ENCODE measurements at regions not wholly inside any gene's neighbourhood (a gene's known extent, or its start where the extent isn't known, plus 50 kb on each side); places are given as distances from the start of the nearest gene placed in this dataset.

GRCh38 chr7:69504733-69505420 lies 93.4 kb upstream of the AUTS2 start:
- ChIA-PET CTCF (interaction anchor here (1.1 kb wide), 1 partner anchor 14 kb away, joined by 3 read pairs; no protein-coding TSS in a partner anchor), POLR2A (no interaction called here)
- Histone ChIP-seq H3K27ac (ENCODE audit: insufficient read depth in 1 of 2, low read depth in 1 of 2, low read length in 2 of 2, poor library complexity in 1 of 2, severe bottlenecking in 2 of 2) (no peak overlapping the region), H3K9me3 (ENCODE audit: control extremely low read depth in 1 of 5, control insufficient read depth in 4 of 5, insufficient read depth in 2 of 5, low read depth in 1 of 5, low read length in 4 of 5) (peaks cover 0 to 3% (median 0%) of the 10 kb centered on the region in 5 experiments), H3K27me3 (replicated peaks in 2 of 5; ENCODE audit: control insufficient read depth in 4 of 5, insufficient read depth in 5 of 5, low read length in 4 of 5) (no peaks in the 10 kb centered on the region), H3K4me3 (ENCODE audit: control insufficient read depth in 1 of 7, extremely low read depth in 1 of 7, insufficient read depth in 4 of 7, low read depth in 2 of 7, low read length in 6 of 7) (no peak overlapping the region), H3K4me1 (ENCODE audit: control extremely low read depth in 1 of 4, control insufficient read depth in 4 of 4, insufficient read depth in 4 of 4, low read length in 3 of 4) (peaks cover 0 to 7% (median 0%) of the 10 kb centered on the region in 4 experiments), H3K36me3 (ENCODE audit: control insufficient read depth in 4 of 4, insufficient read depth in 4 of 4, low read length in 3 of 4) (no peaks in the 10 kb centered on the region)
- peak in 1 of 3 donors; percentile 16 for DNase-seq
- 50% methylated on average over 8 of the region's 8 CpGs for WGBS (ENCODE audit: insufficient coverage)

- POLR2A ChIA-PET: no interaction called here
- Histone ChIP-seq H3K4me3 (ENCODE audit: control insufficient read depth in 1 of 7, extremely low read depth in 1 of 7, insufficient read depth in 4 of 7, low read depth in 2 of 7, low read length in 6 of 7) (no peak overlapping the region), H3K27ac (ENCODE audit: insufficient read depth in 1 of 2, low read depth in 1 of 2, low read length in 2 of 2, poor library complexity in 1 of 2, severe bottlenecking in 2 of 2) (no peak overlapping the region), H3K36me3 (ENCODE audit: control insufficient read depth in 4 of 4, insufficient read depth in 4 of 4, low read length in 3 of 4) (no peaks in the 10 kb centered on the region), H3K27me3 (replicated peaks in 2 of 5; ENCODE audit: control insufficient read depth in 4 of 5, insufficient read depth in 5 of 5, low read length in 4 of 5) (no peaks in the 10 kb centered on the region), H3K4me1 (ENCODE audit: control extremely low read depth in 1 of 4, control insufficient read depth in 4 of 4, insufficient read depth in 4 of 4, low read length in 3 of 4) (peaks cover 0 to 7% (median 0%) of the 10 kb centered on the region in 4 experiments), H3K9me3 (ENCODE audit: control extremely low read depth in 1 of 5, control insufficient read depth in 4 of 5, insufficient read depth in 2 of 5, low read depth in 1 of 5, low read length in 4 of 5) (peaks cover 0 to 3% (median 0%) of the 10 kb centered on the region in 5 experiments)
- WGBS (ENCODE audit: insufficient coverage): 100% methylated on average over 2 of the region's 2 CpGs
- DNase-seq: no peak
- CTCF ChIA-PET: interaction anchor here (1.3 kb wide), 1 partner anchor 12 kb away, joined by 3 read pairs; no protein-coding TSS in a partner anchor
Measured at GRCh38 chr7:69508736-69509135, 89.5 kb upstream of the AUTS2 start.

GRCh38 chr7:69510114-69510513 lies 88.2 kb upstream of the AUTS2 start:
- H3K27ac ChIP-seq (ENCODE audit: insufficient read depth in 1 of 2, low read depth in 1 of 2, low read length in 2 of 2, poor library complexity in 1 of 2, severe bottlenecking in 2 of 2): no peak overlapping the region
- peaks cover 0 to 3% (median 0%) of the 10 kb centered on the region in 5 experiments for H3K9me3 ChIP-seq (ENCODE audit: control extremely low read depth in 1 of 5, control insufficient read depth in 4 of 5, insufficient read depth in 2 of 5, low read depth in 1 of 5, low read length in 4 of 5)
- H3K4me3 ChIP-seq (ENCODE audit: control insufficient read depth in 1 of 7, extremely low read depth in 1 of 7, insufficient read depth in 4 of 7, low read depth in 2 of 7, low read length in 6 of 7): no peak overlapping the region
- WGBS (ENCODE audit: insufficient coverage): 96% methylated on average over 4 of the region's 4 CpGs
- H3K36me3 ChIP-seq (ENCODE audit: control insufficient read depth in 4 of 4, insufficient read depth in 4 of 4, low read length in 3 of 4): no peaks in the 10 kb centered on the region
- no peaks in the 10 kb centered on the region for H3K27me3 ChIP-seq (replicated peaks in 2 of 5; ENCODE audit: control insufficient read depth in 4 of 5, insufficient read depth in 5 of 5, low read length in 4 of 5)
- CTCF ChIA-PET: interaction anchor here (0.5 to 1.3 kb wide), 4 partner anchors 9 to 47 kb away, joined by 3 to 4 read pairs (median 3); no protein-coding TSS in a partner anchor
- peaks cover 0 to under 1% (median 0%) of the 10 kb centered on the region in 4 experiments for H3K4me1 ChIP-seq (ENCODE audit: control extremely low read depth in 1 of 4, control insufficient read depth in 4 of 4, insufficient read depth in 4 of 4, low read length in 3 of 4)
- DNase-seq: no peak
- POLR2A ChIA-PET: no interaction called here

- CTCF ChIA-PET: no interaction called here
- H3K4me3 ChIP-seq (ENCODE audit: control insufficient read depth in 1 of 7, extremely low read depth in 1 of 7, insufficient read depth in 4 of 7, low read depth in 2 of 7, low read length in 6 of 7): no peak overlapping the region
- no peaks in the 10 kb centered on the region for H3K27me3 ChIP-seq (replicated peaks in 2 of 5; ENCODE audit: control insufficient read depth in 4 of 5, insufficient read depth in 5 of 5, low read length in 4 of 5)
- 100% methylated on average over 1 of the region's 6 CpGs for WGBS (ENCODE audit: insufficient coverage)
- no peaks in the 10 kb centered on the region for H3K36me3 ChIP-seq (ENCODE audit: control insufficient read depth in 4 of 4, insufficient read depth in 4 of 4, low read length in 3 of 4)
- peak in 1 of 3 donors; percentile 8 for DNase-seq
- H3K9me3 ChIP-seq (ENCODE audit: control extremely low read depth in 1 of 5, control insufficient read depth in 4 of 5, insufficient read depth in 2 of 5, low read depth in 1 of 5, low read length in 4 of 5): no peaks in the 10 kb centered on the region
- POLR2A ChIA-PET: interaction anchor here (0.6 kb wide), 1 partner anchor 22 kb away, joined by 6 read pairs; no protein-coding TSS in a partner anchor
- H3K27ac ChIP-seq (ENCODE audit: insufficient read depth in 1 of 2, low read depth in 1 of 2, low read length in 2 of 2, poor library complexity in 1 of 2, severe bottlenecking in 2 of 2): no peak overlapping the region
- H3K4me1 ChIP-seq (ENCODE audit: control extremely low read depth in 1 of 4, control insufficient read depth in 4 of 4, insufficient read depth in 4 of 4, low read length in 3 of 4): peaks cover 4 to 12% (median 6%) of the 10 kb centered on the region in 4 experiments
Measured at GRCh38 chr7:69515495-69516212, 82.6 kb upstream of the AUTS2 start.

- WGBS (ENCODE audit: insufficient coverage): 60% methylated on average over 6 of the region's 9 CpGs
- H3K27ac ChIP-seq (ENCODE audit: insufficient read depth in 1 of 2, low read depth in 1 of 2, low read length in 2 of 2, poor library complexity in 1 of 2, severe bottlenecking in 2 of 2): no peak overlapping the region
- H3K4me3 ChIP-seq (ENCODE audit: control insufficient read depth in 1 of 7, extremely low read depth in 1 of 7, insufficient read depth in 4 of 7, low read depth in 2 of 7, low read length in 6 of 7): no peak overlapping the region
- DNase-seq: peak; percentile 21 to 70 (median 48)
- ChIA-PET CTCF (no interaction called here), POLR2A (no interaction called here)
- H3K4me1 ChIP-seq (ENCODE audit: control extremely low read depth in 1 of 4, control insufficient read depth in 4 of 4, insufficient read depth in 4 of 4, low read length in 3 of 4): peaks cover 4 to 12% (median 6%) of the 10 kb centered on the region in 4 experiments
- no peaks in the 10 kb centered on the region for H3K9me3 ChIP-seq (ENCODE audit: control extremely low read depth in 1 of 5, control insufficient read depth in 4 of 5, insufficient read depth in 2 of 5, low read depth in 1 of 5, low read length in 4 of 5)
- no peaks in the 10 kb centered on the region for H3K27me3 ChIP-seq (replicated peaks in 2 of 5; ENCODE audit: control insufficient read depth in 4 of 5, insufficient read depth in 5 of 5, low read length in 4 of 5)
- H3K36me3 ChIP-seq (ENCODE audit: control insufficient read depth in 4 of 4, insufficient read depth in 4 of 4, low read length in 3 of 4): no peaks in the 10 kb centered on the region
Measured at GRCh38 chr7:69516238-69516820, 81.9 kb upstream of the AUTS2 start.

GRCh38 chr7:69517985-69518704 lies 80.1 kb upstream of the AUTS2 start:
- H3K36me3 ChIP-seq (ENCODE audit: control insufficient read depth in 4 of 4, insufficient read depth in 4 of 4, low read length in 3 of 4): no peaks in the 10 kb centered on the region
- H3K4me1 ChIP-seq (ENCODE audit: control extremely low read depth in 1 of 4, control insufficient read depth in 4 of 4, insufficient read depth in 4 of 4, low read length in 3 of 4): peaks cover 4 to 12% (median 6%) of the 10 kb centered on the region in 4 experiments
- H3K27ac ChIP-seq (ENCODE audit: insufficient read depth in 1 of 2, low read depth in 1 of 2, low read length in 2 of 2, poor library complexity in 1 of 2, severe bottlenecking in 2 of 2): no peak overlapping the region
- no peaks in the 10 kb centered on the region for H3K9me3 ChIP-seq (ENCODE audit: control extremely low read depth in 1 of 5, control insufficient read depth in 4 of 5, insufficient read depth in 2 of 5, low read depth in 1 of 5, low read length in 4 of 5)
- H3K27me3 ChIP-seq (replicated peaks in 2 of 5; ENCODE audit: control insufficient read depth in 4 of 5, insufficient read depth in 5 of 5, low read length in 4 of 5): no peaks in the 10 kb centered on the region
- ChIA-PET POLR2A (no interaction called here), CTCF (no interaction called here)
- DNase-seq: no peak
- WGBS (ENCODE audit: insufficient coverage): 98% methylated on average over 13 of the region's 14 CpGs
- no peak overlapping the region for H3K4me3 ChIP-seq (ENCODE audit: control insufficient read depth in 1 of 7, extremely low read depth in 1 of 7, insufficient read depth in 4 of 7, low read depth in 2 of 7, low read length in 6 of 7)
